Osteocyte (in vitro differentiated cells): ENCODE measurements at regions not wholly inside any gene's neighbourhood (a gene's known extent, or its start where the extent isn't known, plus 50 kb on each side); places are given as distances from the start of the nearest gene placed in this dataset.

Experiments used
- DNase-seq: peaks from one replicate; pipeline ENCODE4 v3.0.0; 2021; ENCODE audit warnings: mixed read lengths; ENCODE audit not compliant: unreplicated experiment; ENCODE audit errors: extremely low spot score
- H3K27ac Mint-ChIP-seq: one replicate; pipeline ENCODE4 v1.8.0; 2021; ENCODE audit warnings: mild to moderate bottlenecking, mixed read lengths; ENCODE audit not compliant: unreplicated experiment
- H3K27me3 Mint-ChIP-seq: one replicate; pipeline ENCODE4 v1.8.0; 2021; ENCODE audit warnings: mixed read lengths; ENCODE audit not compliant: unreplicated experiment
- H3K36me3 Mint-ChIP-seq: one replicate; pipeline ENCODE4 v1.8.0; 2021; ENCODE audit warnings: mixed read lengths; ENCODE audit not compliant: unreplicated experiment
- H3K4me1 Mint-ChIP-seq: one replicate; pipeline ENCODE4 v1.8.0; 2021; ENCODE audit warnings: mixed read lengths; ENCODE audit not compliant: unreplicated experiment
- H3K4me3 Mint-ChIP-seq: one replicate; pipeline ENCODE4 v1.8.0; 2021; ENCODE audit warnings: mild to moderate bottlenecking, moderate library complexity, mixed read lengths; ENCODE audit not compliant: unreplicated experiment
- H3K9me3 Mint-ChIP-seq: one replicate; pipeline ENCODE4 v1.8.0; 2021; ENCODE audit warnings: mixed read lengths; ENCODE audit not compliant: unreplicated experiment
- TF ChIP-seq, protein P1 (sequence below): fragments of 200-600 bp; sonication (generic); IDR thresholded peaks from 2 replicates; pipeline ENCODE4 v1.5.0; 2021; ENCODE audit warnings: antibody characterized with exemption, mild to moderate bottlenecking, moderate library complexity

GRCh38 chr3:67200618-67201017 lies 202.5 kb downstream of the KBTBD8 start:
- H3K9me3 Mint-ChIP-seq, result no peaks in the 10 kb centered on the region
- H3K4me1 Mint-ChIP-seq, result no peaks in the 10 kb centered on the region
- no peak for DNase-seq
- H3K4me3 Mint-ChIP-seq, result no peak overlapping the region
- peaks cover 6% of the 10 kb centered on the region for H3K27me3 Mint-ChIP-seq
- TF ChIP-seq, protein P1, sequence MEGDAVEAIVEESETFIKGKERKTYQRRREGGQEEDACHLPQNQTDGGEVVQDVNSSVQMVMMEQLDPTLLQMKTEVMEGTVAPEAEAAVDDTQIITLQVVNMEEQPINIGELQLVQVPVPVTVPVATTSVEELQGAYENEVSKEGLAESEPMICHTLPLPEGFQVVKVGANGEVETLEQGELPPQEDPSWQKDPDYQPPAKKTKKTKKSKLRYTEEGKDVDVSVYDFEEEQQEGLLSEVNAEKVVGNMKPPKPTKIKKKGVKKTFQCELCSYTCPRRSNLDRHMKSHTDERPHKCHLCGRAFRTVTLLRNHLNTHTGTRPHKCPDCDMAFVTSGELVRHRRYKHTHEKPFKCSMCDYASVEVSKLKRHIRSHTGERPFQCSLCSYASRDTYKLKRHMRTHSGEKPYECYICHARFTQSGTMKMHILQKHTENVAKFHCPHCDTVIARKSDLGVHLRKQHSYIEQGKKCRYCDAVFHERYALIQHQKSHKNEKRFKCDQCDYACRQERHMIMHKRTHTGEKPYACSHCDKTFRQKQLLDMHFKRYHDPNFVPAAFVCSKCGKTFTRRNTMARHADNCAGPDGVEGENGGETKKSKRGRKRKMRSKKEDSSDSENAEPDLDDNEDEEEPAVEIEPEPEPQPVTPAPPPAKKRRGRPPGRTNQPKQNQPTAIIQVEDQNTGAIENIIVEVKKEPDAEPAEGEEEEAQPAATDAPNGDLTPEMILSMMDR, result no peak
- no peak overlapping the region for H3K27ac Mint-ChIP-seq
- H3K36me3 Mint-ChIP-seq, result no peaks in the 10 kb centered on the region

- H3K9me3 Mint-ChIP-seq, result no peaks in the 10 kb centered on the region
- no peak overlapping the region for H3K4me3 Mint-ChIP-seq
- H3K27me3 Mint-ChIP-seq, result peaks cover 6% of the 10 kb centered on the region
- H3K4me1 Mint-ChIP-seq, result no peaks in the 10 kb centered on the region
- TF ChIP-seq, protein P1, result no peak
- H3K27ac Mint-ChIP-seq, result no peak overlapping the region
- no peaks in the 10 kb centered on the region for H3K36me3 Mint-ChIP-seq
- DNase-seq, result no peak
These were observed 202.9 kb downstream of the KBTBD8 start for GRCh38 chr3:67201026-67201425.

GRCh38 chr3:67202053-67202452 lies 203.9 kb downstream of the KBTBD8 start:
- no peaks in the 10 kb centered on the region for H3K36me3 Mint-ChIP-seq

GRCh38 chr3:67204951-67205350 lies 206.8 kb downstream of the KBTBD8 start:
- H3K4me3 Mint-ChIP-seq, result no peak overlapping the region
- H3K4me1 Mint-ChIP-seq, result no peaks in the 10 kb centered on the region
- H3K27ac Mint-ChIP-seq, result no peak overlapping the region
- DNase-seq, result no peak
- TF ChIP-seq, protein P1, result no peak
- no peaks in the 10 kb centered on the region for H3K36me3 Mint-ChIP-seq
- no peaks in the 10 kb centered on the region for H3K9me3 Mint-ChIP-seq
- H3K27me3 Mint-ChIP-seq, result peaks cover 6% of the 10 kb centered on the region

More at GRCh38 chr3:67202053-67202452, 203.9 kb downstream of the KBTBD8 start:
- H3K4me3 Mint-ChIP-seq, result no peak overlapping the region
- H3K27ac Mint-ChIP-seq, result no peak overlapping the region
- peaks cover 6% of the 10 kb centered on the region for H3K27me3 Mint-ChIP-seq
- H3K9me3 Mint-ChIP-seq, result no peaks in the 10 kb centered on the region
- TF ChIP-seq, protein P1, result no peak
- no peaks in the 10 kb centered on the region for H3K4me1 Mint-ChIP-seq
- no peak for DNase-seq

- no peak for DNase-seq
- H3K4me3 Mint-ChIP-seq, result no peak overlapping the region
- no peaks in the 10 kb centered on the region for H3K9me3 Mint-ChIP-seq
These were observed 217.6 kb downstream of the KBTBD8 start for GRCh38 chr3:67215690-67216089.

More at GRCh38 chr3:67215690-67216089, 217.6 kb downstream of the KBTBD8 start:
- no peaks in the 10 kb centered on the region for H3K4me1 Mint-ChIP-seq
- TF ChIP-seq, protein P1, result no peak
- H3K27ac Mint-ChIP-seq, result no peak overlapping the region
- H3K27me3 Mint-ChIP-seq, result no peaks in the 10 kb centered on the region
- no peaks in the 10 kb centered on the region for H3K36me3 Mint-ChIP-seq
